ENCODE measurements at regions not wholly inside any gene's neighbourhood (a gene's known extent, or its start where the extent isn't known, plus 50 kb on each side); places are given as distances from the start of the nearest gene placed in this dataset.

- Mint-ChIP-seq H3K27ac (no peak overlapping the region), H3K27me3 (peaks cover 4 to 11% of the 10 kb centered on the region in 2 donors), H3K9me3 (peaks cover 0 to 15% (median 5%) of the 10 kb centered on the region in 8 donors), H3K4me3 (no peak overlapping the region), H3K36me3 (no peaks in the 10 kb centered on the region), H3K4me1 (no peaks in the 10 kb centered on the region)
- DNase-seq, result no peak
- ChIA-PET CTCF (ENCODE audit: partially characterized antibody) (no interaction called here), POLR2A (ENCODE audit: partially characterized antibody) (no interaction called here)
- Histone ChIP-seq H3K27ac (ENCODE audit: low read depth, low read length) (no peak overlapping the region), H3K9me3 (ENCODE audit: control insufficient read depth in 1 of 2, low read length in 2 of 2) (no peaks in the 10 kb centered on the region), H3K4me3 (ENCODE audit: low read length in 2 of 2) (no peak overlapping the region), H3K4me1 (ENCODE audit: insufficient read depth, low read length) (no peaks in the 10 kb centered on the region), H3K36me3 (ENCODE audit: insufficient read depth, low read length) (no peaks in the 10 kb centered on the region), H3K27me3 (ENCODE audit: insufficient read depth, low read length) (no peaks in the 10 kb centered on the region)
- intact Hi-C loops (cut with micrococcal nuclease), result no loop called here
Measured at GRCh38 chr12:25014961-25015360, 66.1 kb upstream of the BCAT1 start.

- H3K27ac Mint-ChIP-seq, result no peak overlapping the region
- H3K9me3 ChIP-seq (ENCODE audit: control insufficient read depth in 1 of 2, low read length in 2 of 2), result no peaks in the 10 kb centered on the region
- no peak for DNase-seq
- ChIA-PET POLR2A (ENCODE audit: partially characterized antibody) (no interaction called here), CTCF (ENCODE audit: partially characterized antibody) (no interaction called here)
- no peaks in the 10 kb centered on the region for H3K36me3 Mint-ChIP-seq
- H3K4me3 ChIP-seq (ENCODE audit: low read length in 2 of 2), result no peak overlapping the region
- H3K4me1 ChIP-seq (ENCODE audit: insufficient read depth, low read length), result no peaks in the 10 kb centered on the region
- no peaks in the 10 kb centered on the region for H3K27me3 ChIP-seq (ENCODE audit: insufficient read depth, low read length)
- no peak overlapping the region for H3K4me3 Mint-ChIP-seq
- H3K4me1 Mint-ChIP-seq, result no peaks in the 10 kb centered on the region
- no peaks in the 10 kb centered on the region for H3K9me3 Mint-ChIP-seq
- H3K27ac ChIP-seq (ENCODE audit: low read depth, low read length), result no peak overlapping the region
- intact Hi-C loops (cut with micrococcal nuclease), result no loop called here
- H3K27me3 Mint-ChIP-seq, result peaks cover 0 to 2% of the 10 kb centered on the region in 2 donors
- H3K36me3 ChIP-seq (ENCODE audit: insufficient read depth, low read length), result no peaks in the 10 kb centered on the region
Measured at GRCh38 chr12:25013061-25013460, 64.2 kb upstream of the BCAT1 start.

GRCh38 chr12:25009496-25010092 is 60.7 kb upstream of the BCAT1 start:
- no peaks in the 10 kb centered on the region for H3K36me3 ChIP-seq (ENCODE audit: insufficient read depth, low read length)
- intact Hi-C loops (cut with micrococcal nuclease), result no loop called here
- H3K27ac ChIP-seq (ENCODE audit: low read depth, low read length), result no peak overlapping the region
- Mint-ChIP-seq H3K9me3 (peaks cover 0 to 3% (median 0%) of the 10 kb centered on the region in 8 donors), H3K36me3 (no peaks in the 10 kb centered on the region), H3K27ac (no peak overlapping the region), H3K4me3 (no peak overlapping the region), H3K4me1 (no peaks in the 10 kb centered on the region), H3K27me3 (no peaks in the 10 kb centered on the region)
- DNase-seq, result no peak
- H3K4me1 ChIP-seq (ENCODE audit: insufficient read depth, low read length), result no peaks in the 10 kb centered on the region
- POLR2A ChIA-PET (ENCODE audit: partially characterized antibody), result no interaction called here
- CTCF ChIA-PET (ENCODE audit: partially characterized antibody), result interaction anchor here (1.1 to 1.5 kb wide), 2 partner anchors 15 to 145 kb away, joined by 3 to 4 read pairs; no protein-coding TSS in a partner anchor
- no peak overlapping the region for H3K4me3 ChIP-seq (ENCODE audit: low read length in 2 of 2)
- no peaks in the 10 kb centered on the region for H3K27me3 ChIP-seq (ENCODE audit: insufficient read depth, low read length)
- H3K9me3 ChIP-seq (ENCODE audit: control insufficient read depth in 1 of 2, low read length in 2 of 2), result no peaks in the 10 kb centered on the region

GRCh38 chr12:25005376-25005775 is 56.5 kb upstream of the BCAT1 start:
- no peaks in the 10 kb centered on the region for H3K4me1 Mint-ChIP-seq
- H3K4me1 ChIP-seq (ENCODE audit: insufficient read depth, low read length), result no peaks in the 10 kb centered on the region
- CTCF ChIA-PET (ENCODE audit: partially characterized antibody), result interaction anchor here (1.1 kb wide), 1 partner anchor 431 kb away, joined by 3 read pairs; no protein-coding TSS in a partner anchor
- no peaks in the 10 kb centered on the region for H3K9me3 ChIP-seq (ENCODE audit: control insufficient read depth in 1 of 2, low read length in 2 of 2)
- no peak overlapping the region for H3K4me3 ChIP-seq (ENCODE audit: low read length in 2 of 2)
- intact Hi-C loops (cut with micrococcal nuclease), result no loop called here
- no peak for DNase-seq
- H3K36me3 Mint-ChIP-seq, result no peaks in the 10 kb centered on the region
- no peak overlapping the region for H3K4me3 Mint-ChIP-seq
- POLR2A ChIA-PET (ENCODE audit: partially characterized antibody), result no interaction called here
- H3K36me3 ChIP-seq (ENCODE audit: insufficient read depth, low read length), result no peaks in the 10 kb centered on the region
- peaks cover 0 to 7% of the 10 kb centered on the region in 2 donors for H3K27me3 Mint-ChIP-seq
- no peak overlapping the region for H3K27ac ChIP-seq (ENCODE audit: low read depth, low read length)
- no peaks in the 10 kb centered on the region for H3K27me3 ChIP-seq (ENCODE audit: insufficient read depth, low read length)
- H3K9me3 Mint-ChIP-seq, result peaks cover 0 to 3% (median 0%) of the 10 kb centered on the region in 8 donors
- H3K27ac Mint-ChIP-seq, result no peak overlapping the region

- Histone ChIP-seq H3K9me3 (ENCODE audit: control insufficient read depth in 1 of 2, low read length in 2 of 2) (no peaks in the 10 kb centered on the region), H3K27ac (ENCODE audit: low read depth, low read length) (no peak overlapping the region), H3K27me3 (ENCODE audit: insufficient read depth, low read length) (no peaks in the 10 kb centered on the region), H3K36me3 (ENCODE audit: insufficient read depth, low read length) (no peaks in the 10 kb centered on the region), H3K4me1 (ENCODE audit: insufficient read depth, low read length) (no peaks in the 10 kb centered on the region), H3K4me3 (ENCODE audit: low read length in 2 of 2) (no peak overlapping the region)
- Mint-ChIP-seq H3K4me1 (no peaks in the 10 kb centered on the region), H3K27me3 (peaks cover 0 to 7% of the 10 kb centered on the region in 2 donors), H3K9me3 (peaks cover 0 to 3% (median 0%) of the 10 kb centered on the region in 8 donors), H3K4me3 (no peak overlapping the region), H3K27ac (no peak overlapping the region), H3K36me3 (no peaks in the 10 kb centered on the region)
- CTCF ChIA-PET (ENCODE audit: partially characterized antibody), result no interaction called here
- POLR2A ChIA-PET (ENCODE audit: partially characterized antibody), result no interaction called here
- no peak for DNase-seq
- intact Hi-C loops (cut with micrococcal nuclease), result no loop called here
Measured at GRCh38 chr12:25004447-25004846, 55.5 kb upstream of the BCAT1 start.

- ChIA-PET CTCF (ENCODE audit: partially characterized antibody) (interaction anchor here (1.1 to 1.9 kb wide), 2 partner anchors 10 to 154 kb away, joined by 3 to 5 read pairs; no protein-coding TSS in a partner anchor), POLR2A (ENCODE audit: partially characterized antibody) (no interaction called here)
- Mint-ChIP-seq H3K27ac (no peak overlapping the region), H3K27me3 (peaks cover 0 to 7% of the 10 kb centered on the region in 2 donors), H3K4me3 (no peak overlapping the region), H3K4me1 (peaks cover 8 to 14% (median 10%) of the 10 kb centered on the region in 4 donors), H3K9me3 (peaks cover 0 to 2% (median 0%) of the 10 kb centered on the region in 8 donors), H3K36me3 (no peaks in the 10 kb centered on the region)
- Histone ChIP-seq H3K4me3 (ENCODE audit: low read length in 2 of 2) (no peak overlapping the region), H3K4me1 (ENCODE audit: insufficient read depth, low read length) (peaks cover 12% of the 10 kb centered on the region), H3K36me3 (ENCODE audit: insufficient read depth, low read length) (no peaks in the 10 kb centered on the region), H3K9me3 (ENCODE audit: control insufficient read depth in 1 of 2, low read length in 2 of 2) (no peaks in the 10 kb centered on the region), H3K27ac (ENCODE audit: low read depth, low read length) (no peak overlapping the region), H3K27me3 (ENCODE audit: insufficient read depth, low read length) (no peaks in the 10 kb centered on the region)
- no peak for DNase-seq
- intact Hi-C loops (cut with micrococcal nuclease), result no loop called here
Measured at GRCh38 chr12:25001311-25001710, 52.4 kb upstream of the BCAT1 start.
